HEK293 (cell line): ENCODE measurements at regions not wholly inside any gene's neighbourhood (a gene's known extent, or its start where the extent isn't known, plus 50 kb on each side); places are given as distances from the start of the nearest gene placed in this dataset.

Experiments
- CTCF ChIA-PET: fragments of 350-600 bp; formaldehyde crosslinking; extraction: SDS; loops from one replicate; lab custom pipeline; 2021; ENCODE audit warnings: antibody characterized with exemption; lab: Yijun Ruan, JAX
- POLR2A ChIA-PET: fragments of 300-600 bp; formaldehyde crosslinking; extraction: SDS; loops from one replicate; lab custom pipeline; 2020; ENCODE audit warnings: antibody characterized with exemption, inconsistent platforms; lab: Yijun Ruan, JAX
- H3K27ac ChIP-seq: fragments of 200-500 bp; sonication (Bioruptor generic); 2 replicates; pipeline ENCODE4 v1.5.1; 2014; ENCODE audit warnings: low read depth, low read length, control low read depth, inconsistent platforms; ENCODE audit errors: extremely low read depth
- H3K36me3 ChIP-seq, 2 experiments: fragments of 200-500 bp in 1 of 2; sonication (Bioruptor generic) in 1 of 2; 1 replicate in 1 of 2; 2 replicates in 1 of 2; pipeline ENCODE4 v1.5.1; 2014 to 2017; ENCODE audit warnings: inconsistent platforms in 2 of 2, low read length in 2 of 2; ENCODE audit not compliant: control insufficient read depth in 2 of 2, insufficient read depth in 1 of 2
- H3K4me1 ChIP-seq: fragments of 200-500 bp; sonication (Bioruptor generic); 2 replicates; pipeline ENCODE4 v1.5.1; 2014; ENCODE audit warnings: mild to moderate bottlenecking, low read length, inconsistent platforms; ENCODE audit not compliant: control insufficient read depth, insufficient read depth
- H3K4me3 ChIP-seq: 2 replicates; pipeline ENCODE4 v1.5.1; 2011; ENCODE audit warnings: low read depth, mild to moderate bottlenecking, control low read depth, low read length, moderate library complexity
- H3K9me3 ChIP-seq: fragments of 200-500 bp; sonication (Bioruptor generic); 2 replicates; pipeline ENCODE4 v1.5.1; 2014; ENCODE audit warnings: low read depth, low read length, inconsistent platforms; ENCODE audit not compliant: control insufficient read depth, insufficient read depth
- GFI1B ChIP-seq: fragments of 450-650 bp; formaldehyde crosslinking; IDR thresholded peaks from 2 replicates; pipeline ENCODE4 v1.5.1; 2016; ENCODE audit warnings: missing biosample characterization, missing genetic modification characterization
- HOXA7 ChIP-seq: sonication (generic); formaldehyde crosslinking; IDR thresholded peaks from 2 replicates; pipeline ENCODE4 v1.8.1; 2022; ENCODE audit warnings: missing genetic modification reagents, borderline replicate concordance
- PATZ1 ChIP-seq: fragments of 450-650 bp; formaldehyde crosslinking; IDR thresholded peaks from 2 replicates; pipeline ENCODE4 v1.5.1; 2016; ENCODE audit warnings: missing biosample characterization, missing genetic modification characterization
- SP7 ChIP-seq: fragments of 450-650 bp; formaldehyde crosslinking; IDR thresholded peaks from 2 replicates; pipeline ENCODE4 v1.5.1; 2016; ENCODE audit warnings: missing biosample characterization, missing genetic modification characterization
- WT1 ChIP-seq: fragments of 450-650 bp; formaldehyde crosslinking; IDR thresholded peaks from 2 replicates; pipeline ENCODE4 v1.5.1; 2016; ENCODE audit warnings: missing biosample characterization, missing genetic modification characterization
- YY1 ChIP-seq: fragments of 450-650 bp; formaldehyde crosslinking; IDR thresholded peaks from 2 replicates; pipeline ENCODE4 v1.5.1; 2018; ENCODE audit warnings: missing biosample characterization, missing genetic modification characterization
- ZBTB17 ChIP-seq: fragments of 450-650 bp; formaldehyde crosslinking; IDR thresholded peaks from 2 replicates; pipeline ENCODE4 v1.5.1; 2016; ENCODE audit warnings: missing biosample characterization, missing genetic modification characterization
- ZBTB20 ChIP-seq: fragments of 450-650 bp; formaldehyde crosslinking; IDR thresholded peaks from 2 replicates; pipeline ENCODE4 v1.5.1; 2016; ENCODE audit warnings: missing biosample characterization, missing genetic modification characterization
- ZBTB8A ChIP-seq: fragments of 450-650 bp; formaldehyde crosslinking; IDR thresholded peaks from 2 replicates; pipeline ENCODE4 v1.5.1; 2016; ENCODE audit warnings: missing biosample characterization, missing genetic modification characterization
- ZFP69B ChIP-seq: fragments of 450-650 bp; formaldehyde crosslinking; IDR thresholded peaks from 2 replicates; pipeline ENCODE4 v1.5.1; 2016; ENCODE audit warnings: missing biosample characterization, missing genetic modification characterization
- ZNF280D ChIP-seq: fragments of 450-650 bp; formaldehyde crosslinking; IDR thresholded peaks from 2 replicates; pipeline ENCODE4 v1.5.1; 2016; ENCODE audit warnings: missing biosample characterization, missing genetic modification characterization
- ZNF544 ChIP-seq: fragments of 450-650 bp; formaldehyde crosslinking; IDR thresholded peaks from 2 replicates; pipeline ENCODE4 v1.5.0; 2017; ENCODE audit warnings: missing biosample characterization, missing genetic modification characterization
- ZNF654 ChIP-seq: fragments of 450-650 bp; formaldehyde crosslinking; IDR thresholded peaks from 2 replicates; pipeline ENCODE4 v1.5.1; 2016; ENCODE audit warnings: low read depth, missing biosample characterization, missing genetic modification characterization
- ZNF658 ChIP-seq: fragments of 450-650 bp; formaldehyde crosslinking; IDR thresholded peaks from 2 replicates; pipeline ENCODE4; 2016; ENCODE audit warnings: missing biosample characterization, missing genetic modification characterization
- ZNF664 ChIP-seq: fragments of 450-650 bp; formaldehyde crosslinking; IDR thresholded peaks from 2 replicates; pipeline ENCODE4 v1.5.1; 2016; ENCODE audit warnings: missing biosample characterization, missing genetic modification characterization
- ZNF791 ChIP-seq: fragments of 450-650 bp; formaldehyde crosslinking; IDR thresholded peaks from 2 replicates; pipeline ENCODE4 v1.5.1; 2016; ENCODE audit warnings: missing biosample characterization, missing genetic modification characterization
- TF ChIP-seq, protein P1 (sequence below): fragments of 450-650 bp; formaldehyde crosslinking; IDR thresholded peaks from 2 replicates; pipeline ENCODE4 v1.5.1; 2017; ENCODE audit warnings: missing biosample characterization, missing genetic modification characterization
- TF ChIP-seq, protein P2 (sequence below): fragments of 450-650 bp; formaldehyde crosslinking; IDR thresholded peaks from 2 replicates; pipeline ENCODE4 v1.5.1; 2016; ENCODE audit warnings: missing biosample characterization, missing genetic modification characterization

DNA sequence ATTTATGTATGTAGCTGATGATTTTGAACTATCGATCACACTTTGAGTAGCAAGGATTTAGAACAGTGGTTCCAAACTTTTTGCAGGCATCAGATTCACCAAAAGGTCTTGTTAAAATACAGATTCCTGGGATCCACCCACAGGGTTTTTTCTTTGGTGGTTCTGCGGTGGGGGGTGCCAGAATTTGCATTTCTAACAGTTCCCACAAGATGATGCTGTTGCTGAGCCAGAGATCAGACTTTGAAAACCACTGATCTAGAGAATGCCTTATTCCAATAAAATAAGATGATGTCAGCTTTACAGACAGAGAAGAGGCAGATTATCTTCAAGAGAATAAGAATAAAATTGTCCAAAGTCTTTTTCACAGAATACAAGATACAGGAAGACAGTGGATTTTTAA lies 80.9 kb upstream of the SHISA2 start:
- Histone ChIP-seq H3K36me3 (no peaks in the 10 kb centered on the region), H3K4me1 (no peaks in the 10 kb centered on the region), H3K9me3 (no peaks in the 10 kb centered on the region), H3K4me3 (no peak overlapping the region), H3K27ac (no peak overlapping the region)
- TF ChIP-seq ZNF791 = no peak
- TF ChIP-seq ZNF654 = peak; percentile 56
- peak; percentile 71 for TF ChIP-seq ZBTB20
- TF ChIP-seq ZFP69B (tag by site-specific recombination) = no peak
- ChIA-PET CTCF (interaction anchor here (0.6 to 0.7 kb wide), 3 partner anchors 93 to 345 kb away, joined by 3 to 4 read pairs (median 3); no protein-coding TSS in a partner anchor), POLR2A (no interaction called here)

GRCh38 chr13:26128676-26129075 lies 76.9 kb upstream of the SHISA2 start:
- Histone ChIP-seq H3K27ac (no peak overlapping the region), H3K9me3 (no peaks in the 10 kb centered on the region), H3K36me3 (no peaks in the 10 kb centered on the region), H3K4me1 (no peaks in the 10 kb centered on the region), H3K4me3 (no peak overlapping the region)
- ChIA-PET CTCF (interaction anchor here (0.6 kb wide), 2 partner anchors 351 to 568 kb away, joined by 3 read pairs; no protein-coding TSS in a partner anchor), POLR2A (no interaction called here)
- TF ChIP-seq SP7 (tag by site-specific recombination) (no peak), HOXA7 (no peak), ZBTB17 (no peak), ZNF280D (tag by site-specific recombination) (no peak), ZBTB8A (no peak), WT1 (tag by site-specific recombination) (no peak)
- TF ChIP-seq, protein P1, sequence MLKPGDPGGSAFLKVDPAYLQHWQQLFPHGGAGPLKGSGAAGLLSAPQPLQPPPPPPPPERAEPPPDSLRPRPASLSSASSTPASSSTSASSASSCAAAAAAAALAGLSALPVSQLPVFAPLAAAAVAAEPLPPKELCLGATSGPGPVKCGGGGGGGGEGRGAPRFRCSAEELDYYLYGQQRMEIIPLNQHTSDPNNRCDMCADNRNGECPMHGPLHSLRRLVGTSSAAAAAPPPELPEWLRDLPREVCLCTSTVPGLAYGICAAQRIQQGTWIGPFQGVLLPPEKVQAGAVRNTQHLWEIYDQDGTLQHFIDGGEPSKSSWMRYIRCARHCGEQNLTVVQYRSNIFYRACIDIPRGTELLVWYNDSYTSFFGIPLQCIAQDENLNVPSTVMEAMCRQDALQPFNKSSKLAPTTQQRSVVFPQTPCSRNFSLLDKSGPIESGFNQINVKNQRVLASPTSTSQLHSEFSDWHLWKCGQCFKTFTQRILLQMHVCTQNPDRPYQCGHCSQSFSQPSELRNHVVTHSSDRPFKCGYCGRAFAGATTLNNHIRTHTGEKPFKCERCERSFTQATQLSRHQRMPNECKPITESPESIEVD (tag by site-specific recombination) = no peak
- TF ChIP-seq, protein P2, sequence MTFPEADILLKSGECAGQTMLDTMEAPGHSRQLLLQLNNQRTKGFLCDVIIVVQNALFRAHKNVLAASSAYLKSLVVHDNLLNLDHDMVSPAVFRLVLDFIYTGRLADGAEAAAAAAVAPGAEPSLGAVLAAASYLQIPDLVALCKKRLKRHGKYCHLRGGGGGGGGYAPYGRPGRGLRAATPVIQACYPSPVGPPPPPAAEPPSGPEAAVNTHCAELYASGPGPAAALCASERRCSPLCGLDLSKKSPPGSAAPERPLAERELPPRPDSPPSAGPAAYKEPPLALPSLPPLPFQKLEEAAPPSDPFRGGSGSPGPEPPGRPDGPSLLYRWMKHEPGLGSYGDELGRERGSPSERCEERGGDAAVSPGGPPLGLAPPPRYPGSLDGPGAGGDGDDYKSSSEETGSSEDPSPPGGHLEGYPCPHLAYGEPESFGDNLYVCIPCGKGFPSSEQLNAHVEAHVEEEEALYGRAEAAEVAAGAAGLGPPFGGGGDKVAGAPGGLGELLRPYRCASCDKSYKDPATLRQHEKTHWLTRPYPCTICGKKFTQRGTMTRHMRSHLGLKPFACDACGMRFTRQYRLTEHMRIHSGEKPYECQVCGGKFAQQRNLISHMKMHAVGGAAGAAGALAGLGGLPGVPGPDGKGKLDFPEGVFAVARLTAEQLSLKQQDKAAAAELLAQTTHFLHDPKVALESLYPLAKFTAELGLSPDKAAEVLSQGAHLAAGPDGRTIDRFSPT = no peak

- no peaks in the 10 kb centered on the region for H3K36me3 ChIP-seq
- no peak for TF ChIP-seq ZNF658
- TF ChIP-seq ZNF664 = no peak
- no peak for TF ChIP-seq PATZ1
- TF ChIP-seq GFI1B = no peak
- TF ChIP-seq YY1 (tag by site-specific recombination) = no peak
- TF ChIP-seq ZNF544 (tag by site-specific recombination) = no peak
- TF ChIP-seq, all 188 proteins: peak for 0
- H3K9me3 ChIP-seq = no peaks in the 10 kb centered on the region
- ChIA-PET CTCF (interaction anchor here (1.4 kb wide), 1 partner anchor 9 kb away, joined by 4 read pairs; no protein-coding TSS in a partner anchor), POLR2A (no interaction called here)
- no peaks in the 10 kb centered on the region for H3K4me1 ChIP-seq
- no peak overlapping the region for H3K4me3 ChIP-seq
- H3K27ac ChIP-seq = no peak overlapping the region
These were observed 65.8 kb upstream of the SHISA2 start for GRCh38 chr13:26117620-26118019.
